Spleen (tissue), 11 donors: ENCODE measurements at regions not wholly inside any gene's neighbourhood (a gene's known extent, or its start where the extent isn't known, plus 50 kb on each side); places are given as distances from the start of the nearest gene placed in this dataset.

ENCODE experiments used
- DNase-seq: peaks from one replicate; pipeline ENCODE4 v3.0.0-alpha.2; 2020
- H3K27ac ChIP-seq, 8 donors: fragments of 200-600 bp; sonication (generic) in 7 of 8; 1 replicate in 4 of 8; 2 replicates in 4 of 8; pipeline versions ENCODE4 v1.5.0 to v1.8.0; 2016 to 2021; ENCODE audit warnings: inconsistent platforms in 4 of 8, mild to moderate bottlenecking in 4 of 8, moderate library complexity in 1 of 8
- H3K27me3 ChIP-seq, 7 donors: fragments of 200-600 bp; sonication (generic) in 6 of 7; replicated peaks in 1 of 7; 1 replicate in 4 of 7; 2 replicates in 3 of 7; pipeline versions ENCODE4 v1.5.0 to v1.8.0; 2016 to 2021; ENCODE audit warnings: inconsistent platforms in 3 of 7, mild to moderate bottlenecking in 1 of 7
- H3K36me3 ChIP-seq, 6 donors: fragments of 200-600 bp; sonication (generic) in 5 of 6; 1 replicate in 4 of 6; 2 replicates in 2 of 6; pipeline versions ENCODE4 v1.5.0 to v1.8.0; 2016 to 2021; ENCODE audit warnings: inconsistent platforms in 2 of 6
- H3K4me1 ChIP-seq, 6 donors: fragments of 200-600 bp; sonication (generic) in 5 of 6; 1 replicate in 3 of 6; 2 replicates in 3 of 6; pipeline versions ENCODE4 v1.5.0 to v1.8.0; 2016 to 2021; ENCODE audit warnings: inconsistent platforms in 3 of 6
- H3K4me3 ChIP-seq, 8 donors: fragments of 200-600 bp; sonication (generic) in 7 of 8; 1 replicate in 4 of 8; 2 replicates in 4 of 8; pipeline versions ENCODE4 v1.5.0 to v1.8.0; 2016 to 2021; ENCODE audit warnings: inconsistent platforms in 4 of 8, mild to moderate bottlenecking in 4 of 8, moderate library complexity in 2 of 8
- H3K9me3 ChIP-seq, 8 donors: fragments of 200-600 bp; sonication (generic) in 7 of 8; 1 replicate in 4 of 8; 2 replicates in 4 of 8; pipeline versions ENCODE4 v1.5.0 to v1.8.0; 2016 to 2021; ENCODE audit warnings: inconsistent platforms in 4 of 8
- POLR2A ChIP-seq, 3 donors: fragments of 450-650 bp; IDR thresholded peaks; one replicate each; pipeline ENCODE4 v1.5.1; 2017; ENCODE audit warnings: antibody characterized with exemption in 3 of 3, mild to moderate bottlenecking in 1 of 3
- POLR2AphosphoS5 ChIP-seq, 3 donors: sonication (generic); formaldehyde crosslinking; IDR thresholded peaks; one replicate each; pipeline ENCODE4 v1.5.1; 2017; ENCODE audit warnings: antibody characterized with exemption in 3 of 3
- WGBS, 5 donors: extraction: QIAGEN DNeasy Blood & Tissue Kit in 3 of 5; methylation state at CpG; one replicate each; pipeline versions ENCODE4 v1.1.5 to v1.1.7; 2013 to 2018; 5-methylcytosine and 5-hydroxymethylcytosine counted together
- intact Hi-C: fragments of 100-400 bp; cut with DNase I; formaldehyde crosslinking; loops from one replicate; pipeline ENCODE4 v1.15.0; 2023; ENCODE audit warnings: low total_unique reads
- TF ChIP-seq, protein P1 (sequence below), 11 experiments: fragments of 200-600 bp in 7 of 11; fragments of 450-650 bp in 4 of 11; sonication (generic) in 4 of 11; IDR thresholded peaks in 8 of 11; conservative IDR thresholded peaks in 3 of 11; 1 replicate in 7 of 11; 2 replicates in 4 of 11; pipeline versions ENCODE4 v1.4.0 to v1.8.0; 2016 to 2021; ENCODE audit warnings: antibody characterized with exemption in 11 of 11, inconsistent platforms in 4 of 11, mild to moderate bottlenecking in 1 of 11
- donor health status: healthy with polysubstance abuse.
- donor health status: DM: no; HTN: no; CAD: no; lungs with moderate emphysema.
- donor health status: DM: no; HTN: no; CAD: no.
- donor health status: Bipolar disorder and iron deficiency.
- donor health status: healthy.
- donor health status: DM: no; HTN: no; CAD: no.
- donor health status: DM: yes; HTN: yes; CAD: no.

GRCh38 chr11:26254378-26254777 lies 77.6 kb upstream of the ANO3 start:
- no peaks in the 10 kb centered on the region for H3K9me3 ChIP-seq
- H3K27ac ChIP-seq = no peak overlapping the region
- no peaks in the 10 kb centered on the region for H3K36me3 ChIP-seq
- H3K4me3 ChIP-seq = no peak overlapping the region
- H3K4me1 ChIP-seq = no peaks in the 10 kb centered on the region
- WGBS, 5 donors = 0 to 98% (median 86%) methylated on average over 1 of the region's 1 CpG
- TF ChIP-seq, protein P1, sequence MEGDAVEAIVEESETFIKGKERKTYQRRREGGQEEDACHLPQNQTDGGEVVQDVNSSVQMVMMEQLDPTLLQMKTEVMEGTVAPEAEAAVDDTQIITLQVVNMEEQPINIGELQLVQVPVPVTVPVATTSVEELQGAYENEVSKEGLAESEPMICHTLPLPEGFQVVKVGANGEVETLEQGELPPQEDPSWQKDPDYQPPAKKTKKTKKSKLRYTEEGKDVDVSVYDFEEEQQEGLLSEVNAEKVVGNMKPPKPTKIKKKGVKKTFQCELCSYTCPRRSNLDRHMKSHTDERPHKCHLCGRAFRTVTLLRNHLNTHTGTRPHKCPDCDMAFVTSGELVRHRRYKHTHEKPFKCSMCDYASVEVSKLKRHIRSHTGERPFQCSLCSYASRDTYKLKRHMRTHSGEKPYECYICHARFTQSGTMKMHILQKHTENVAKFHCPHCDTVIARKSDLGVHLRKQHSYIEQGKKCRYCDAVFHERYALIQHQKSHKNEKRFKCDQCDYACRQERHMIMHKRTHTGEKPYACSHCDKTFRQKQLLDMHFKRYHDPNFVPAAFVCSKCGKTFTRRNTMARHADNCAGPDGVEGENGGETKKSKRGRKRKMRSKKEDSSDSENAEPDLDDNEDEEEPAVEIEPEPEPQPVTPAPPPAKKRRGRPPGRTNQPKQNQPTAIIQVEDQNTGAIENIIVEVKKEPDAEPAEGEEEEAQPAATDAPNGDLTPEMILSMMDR (IDR thresholded peaks at IDR 0.05 in 8 of 11, conservative IDR thresholded peaks at IDR 0.05 in 3 of 11) = no peak
- no peaks in the 10 kb centered on the region for H3K27me3 ChIP-seq
- intact Hi-C loops = no loop called here
- DNase-seq = no peak

DNA sequence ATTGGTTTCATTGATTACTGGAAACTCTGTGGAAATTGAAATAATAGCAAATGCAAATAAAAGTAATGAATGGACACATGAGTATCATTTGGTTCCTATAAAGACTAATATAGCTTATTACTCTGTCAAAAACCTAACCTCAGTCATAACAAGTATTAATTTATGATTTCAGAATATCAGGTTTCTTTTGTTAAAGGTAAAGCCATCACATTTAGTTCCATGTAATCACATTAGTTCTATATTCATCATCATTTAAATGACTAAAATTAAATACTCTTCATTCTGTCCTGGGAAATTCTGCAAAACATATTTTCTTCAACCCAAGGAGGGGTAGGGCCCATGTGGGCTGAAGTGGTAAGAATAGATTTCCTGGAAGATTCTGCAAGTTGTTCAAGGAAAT lies 68.2 kb upstream of the ANO3 start:
- Histone ChIP-seq H3K36me3 (no peaks in the 10 kb centered on the region), H3K4me1 (no peaks in the 10 kb centered on the region), H3K9me3 (no peaks in the 10 kb centered on the region), H3K4me3 (no peak overlapping the region), H3K27ac (no peak overlapping the region), H3K27me3 (no peaks in the 10 kb centered on the region)
- no peak for DNase-seq
- intact Hi-C loops = no loop called here
- no peak for TF ChIP-seq POLR2AphosphoS5 (IDR thresholded peaks at IDR 0.05)
- TF ChIP-seq POLR2A (IDR thresholded peaks at IDR 0.05) = no peak
- TF ChIP-seq, protein P1 (IDR thresholded peaks at IDR 0.05 in 8 of 11, conservative IDR thresholded peaks at IDR 0.05 in 3 of 11) = no peak

DNA sequence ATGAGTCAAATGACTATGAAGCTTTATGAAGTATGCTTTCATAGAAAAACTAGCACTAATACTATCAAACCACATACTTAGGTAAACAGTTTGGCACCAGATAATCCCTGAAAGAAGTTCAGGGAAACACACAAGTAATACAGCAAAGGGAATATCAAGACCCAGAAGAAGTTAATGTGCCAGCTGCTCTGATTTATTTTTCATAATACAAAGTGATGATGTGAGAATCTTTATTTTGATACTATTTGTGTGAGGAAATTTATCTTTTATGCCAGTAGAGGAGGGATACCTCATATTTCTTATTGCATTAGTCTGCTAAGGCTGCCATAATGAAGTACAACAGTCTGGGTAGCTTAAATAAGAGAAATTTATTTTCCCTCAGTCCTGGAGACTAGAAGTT lies 67.7 kb upstream of the ANO3 start:
- TF ChIP-seq POLR2AphosphoS5 (IDR thresholded peaks at IDR 0.05) (no peak), POLR2A (IDR thresholded peaks at IDR 0.05) (no peak)
- TF ChIP-seq, protein P1 (IDR thresholded peaks at IDR 0.05 in 8 of 11, conservative IDR thresholded peaks at IDR 0.05 in 3 of 11) = no peak
- DNase-seq = no peak
- H3K27me3 ChIP-seq = no peaks in the 10 kb centered on the region
- H3K4me1 ChIP-seq = no peaks in the 10 kb centered on the region
- H3K9me3 ChIP-seq = no peaks in the 10 kb centered on the region
- intact Hi-C loops = no loop called here
- no peaks in the 10 kb centered on the region for H3K36me3 ChIP-seq
- no peak overlapping the region for H3K4me3 ChIP-seq
- H3K27ac ChIP-seq = no peak overlapping the region

GRCh38 chr11:26268980-26269660 lies 62.8 kb upstream of the ANO3 start:
- no peaks in the 10 kb centered on the region for H3K36me3 ChIP-seq
- 69 to 90% (median 79%) methylated on average over 7 of the region's 7 CpGs for WGBS, 5 donors
- no peaks in the 10 kb centered on the region for H3K4me1 ChIP-seq
- intact Hi-C loops = no loop called here
- no peak overlapping the region for H3K27ac ChIP-seq
- H3K27me3 ChIP-seq = no peaks in the 10 kb centered on the region
- DNase-seq = peak; percentile 28
- no peak overlapping the region for H3K4me3 ChIP-seq
- TF ChIP-seq POLR2AphosphoS5 (IDR thresholded peaks at IDR 0.05) = no peak
- no peak for TF ChIP-seq POLR2A (IDR thresholded peaks at IDR 0.05)
- TF ChIP-seq, protein P1 (IDR thresholded peaks at IDR 0.05 in 8 of 11, conservative IDR thresholded peaks at IDR 0.05 in 3 of 11) = no peak
- H3K9me3 ChIP-seq = no peaks in the 10 kb centered on the region
